H9 (cell line): ENCODE measurements at regions not wholly inside any gene's neighbourhood (a gene's known extent, or its start where the extent isn't known, plus 50 kb on each side); places are given as distances from the start of the nearest gene placed in this dataset.

Experiments used
- DNase-seq: peaks from one replicate; pipeline ENCODE4 v3.0.0-alpha.2; 2017
- H2AFZ ChIP-seq: one replicate; pipeline ENCODE4 v1.6.1; 2013; ENCODE audit warnings: mild to moderate bottlenecking, low read length, control low read depth, moderate library complexity
- H2AK5ac ChIP-seq: 2 replicates; pipeline ENCODE4 v1.6.1; 2013; ENCODE audit warnings: low read length, control low read depth, mixed read lengths; ENCODE audit not compliant: insufficient read length
- H2BK120ac ChIP-seq: one replicate; pipeline ENCODE4 v1.6.1; 2013; ENCODE audit warnings: low read depth, mild to moderate bottlenecking, low read length, control low read depth, inconsistent platforms; ENCODE audit not compliant: poor library complexity, severe bottlenecking
- H2BK12ac ChIP-seq: 2 replicates; pipeline ENCODE4 v1.6.1; 2013; ENCODE audit warnings: low read length, control low read depth, mixed read lengths, low read depth; ENCODE audit not compliant: insufficient read length
- H2BK15ac ChIP-seq: 2 replicates; pipeline ENCODE4 v1.6.1; 2013; ENCODE audit warnings: low read depth, low read length, control low read depth
- H2BK20ac ChIP-seq: one replicate; pipeline ENCODE4 v1.6.1; 2013; ENCODE audit warnings: low read depth, mild to moderate bottlenecking, low read length, control low read depth, inconsistent platforms; ENCODE audit not compliant: poor library complexity, severe bottlenecking
- H2BK5ac ChIP-seq: 2 replicates; pipeline ENCODE4 v1.6.1; 2013; ENCODE audit warnings: low read length, control low read depth, mixed read lengths; ENCODE audit not compliant: insufficient read length
- H3K14ac ChIP-seq: 2 replicates; pipeline ENCODE4 v1.6.1; 2013; ENCODE audit warnings: low read length, control low read depth; ENCODE audit not compliant: insufficient read depth
- H3K18ac ChIP-seq: 2 replicates; pipeline ENCODE4 v1.6.1; 2013; ENCODE audit warnings: low read depth, mild to moderate bottlenecking, mixed read lengths, low read length, control low read depth; ENCODE audit not compliant: insufficient read length
- H3K23ac ChIP-seq: 2 replicates; pipeline ENCODE4 v1.6.1; 2013; ENCODE audit warnings: low read length, control low read depth, mixed read lengths, low read depth; ENCODE audit not compliant: insufficient read length
- H3K23me2 ChIP-seq: 2 replicates; pipeline ENCODE4 v1.6.1; 2013; ENCODE audit warnings: low read depth, mild to moderate bottlenecking, mixed read lengths, low read length, control low read depth; ENCODE audit not compliant: insufficient read length, poor library complexity, severe bottlenecking
- H3K27ac ChIP-seq: 2 replicates; pipeline ENCODE4 v1.5.1; 2013; ENCODE audit warnings: low read length, control low read depth, mixed read lengths, low read depth; ENCODE audit not compliant: insufficient read length
- H3K27me3 ChIP-seq: 2 replicates; pipeline ENCODE4 v1.6.1; 2013; ENCODE audit warnings: low read length, control low read depth, inconsistent platforms; ENCODE audit not compliant: insufficient read depth
- H3K4ac ChIP-seq: 2 replicates; pipeline ENCODE4 v1.6.1; 2013; ENCODE audit warnings: low read depth, mild to moderate bottlenecking, control low read depth, inconsistent platforms, low read length, moderate library complexity
- H3K4me1 ChIP-seq: 2 replicates; pipeline ENCODE4 v1.6.1; 2013; ENCODE audit warnings: low read length, control low read depth, inconsistent platforms; ENCODE audit not compliant: insufficient read depth
- H3K4me2 ChIP-seq: 2 replicates; pipeline ENCODE4 v1.6.1; 2013; ENCODE audit warnings: low read length, control low read depth, mixed read lengths; ENCODE audit not compliant: insufficient read length, insufficient read depth
- H3K56ac ChIP-seq: 2 replicates; pipeline ENCODE4 v1.6.1; 2013; ENCODE audit warnings: low read depth, mild to moderate bottlenecking, mixed read lengths, low read length, control low read depth; ENCODE audit not compliant: insufficient read length
- H3K79me1 ChIP-seq: 2 replicates; pipeline ENCODE4 v1.6.1; 2013; ENCODE audit warnings: low read depth, mild to moderate bottlenecking, moderate library complexity, low read length, control low read depth, inconsistent platforms; ENCODE audit not compliant: insufficient read depth, poor library complexity, severe bottlenecking
- H3K79me2 ChIP-seq: 2 replicates; pipeline ENCODE4 v1.6.1; 2013; ENCODE audit warnings: low read length, control low read depth, inconsistent platforms; ENCODE audit not compliant: insufficient read depth
- H3K9ac ChIP-seq: 2 replicates; pipeline ENCODE4 v1.6.1; 2013; ENCODE audit warnings: low read length, control low read depth, mixed read lengths; ENCODE audit not compliant: insufficient read length; ENCODE audit errors: extremely low read depth
- H3K9me3 ChIP-seq: one replicate; pipeline ENCODE4 v1.6.1; 2013; ENCODE audit warnings: low read depth, low read length, inconsistent platforms; ENCODE audit not compliant: control insufficient read depth
- H3T11ph ChIP-seq: one replicate; pipeline ENCODE4 v1.6.1; 2013; ENCODE audit warnings: mild to moderate bottlenecking, low read length, control low read depth, inconsistent platforms
- H4K20me1 ChIP-seq: one replicate; pipeline ENCODE4 v1.6.1; 2013; ENCODE audit not compliant: control insufficient read depth, insufficient read length, insufficient read depth
- H4K5ac ChIP-seq: 2 replicates; pipeline ENCODE4 v1.6.1; 2013; ENCODE audit warnings: low read depth, mild to moderate bottlenecking, mixed read lengths, low read length, control low read depth; ENCODE audit not compliant: insufficient read length
- H4K8ac ChIP-seq: replicated peaks from 2 replicates; pipeline ENCODE4 v1.6.1; 2013; ENCODE audit warnings: low read length, control low read depth, mixed read lengths, low read depth; ENCODE audit not compliant: insufficient read length
- H4K91ac ChIP-seq: 2 replicates; pipeline ENCODE4 v1.6.1; 2013; ENCODE audit warnings: low read depth, mild to moderate bottlenecking, moderate library complexity, mixed read lengths, low read length, control low read depth; ENCODE audit not compliant: insufficient read length
- H3K27ac Mint-ChIP-seq, 3 experiments: 2 replicates in 2 of 3; 3 replicates in 1 of 3; pipeline ENCODE4 v1.8.0; 2020 to 2021; ENCODE audit warnings: mixed read lengths in 3 of 3, mild to moderate bottlenecking in 1 of 3, moderate library complexity in 1 of 3
- H3K27me3 Mint-ChIP-seq: 2 replicates; pipeline ENCODE4 v1.8.0; 2021; ENCODE audit warnings: low read depth, mild to moderate bottlenecking, moderate library complexity, mixed read lengths
- H3K36me3 Mint-ChIP-seq, 3 experiments: 2 replicates in 2 of 3; 3 replicates in 1 of 3; pipeline ENCODE4 v1.8.0; 2020 to 2021; ENCODE audit warnings: low read depth in 3 of 3, mixed read lengths in 3 of 3; ENCODE audit not compliant: insufficient read depth in 1 of 3
- H3K4me1 Mint-ChIP-seq, 2 experiments: 2 replicates each; pipeline ENCODE4 v1.8.0; 2020; ENCODE audit warnings: mixed read lengths in 2 of 2
- H3K4me3 Mint-ChIP-seq, 2 experiments: 2 replicates in 1 of 2; 3 replicates in 1 of 2; pipeline ENCODE4 v1.8.0; 2020 to 2021; ENCODE audit warnings: mild to moderate bottlenecking in 2 of 2, mixed read lengths in 2 of 2, moderate library complexity in 1 of 2
- H3K9me3 Mint-ChIP-seq, 2 experiments: 2 replicates in 1 of 2; 3 replicates in 1 of 2; pipeline ENCODE4 v1.8.0; 2020; ENCODE audit warnings: mild to moderate bottlenecking in 2 of 2, mixed read lengths in 2 of 2, moderate library complexity in 1 of 2
- CTCF ChIP-seq: fragments of 200-600 bp; sonication (generic); conservative IDR thresholded peaks from 3 replicates; pipeline ENCODE4 v1.8.0; 2021; ENCODE audit warnings: antibody characterized with exemption, mild to moderate bottlenecking

GRCh38 chr4:129358571-129358970, 262.6 kb downstream of the C4orf33 start:
- Histone ChIP-seq H3K23ac (no peak overlapping the region), H4K20me1 (no peaks in the 10 kb centered on the region), H4K8ac (no peak overlapping the region), H2AK5ac (no peak overlapping the region), H2AFZ (no peak overlapping the region), H3K4me2 (no peak overlapping the region), H3K9me3 (no peaks in the 10 kb centered on the region), H4K91ac (no peak overlapping the region), H2BK120ac (no peak overlapping the region), H3K27ac (no peak overlapping the region), H3K14ac (no peak overlapping the region), H3T11ph (no peak overlapping the region), H2BK20ac (no peak overlapping the region), H2BK15ac (no peak overlapping the region), H3K79me2 (no peaks in the 10 kb centered on the region), H3K23me2 (no peaks in the 10 kb centered on the region), H3K4me1 (no peaks in the 10 kb centered on the region), H3K9ac (no peak overlapping the region), H3K79me1 (no peaks in the 10 kb centered on the region), H3K4ac (no peak overlapping the region), H3K27me3 (no peaks in the 10 kb centered on the region), H2BK5ac (no peak overlapping the region), H3K56ac (no peak overlapping the region), H2BK12ac (no peak overlapping the region), H3K18ac (no peak overlapping the region), H4K5ac (no peak overlapping the region)
- H3K4me1 Mint-ChIP-seq = peaks cover 14 to 22% of the 10 kb centered on the region in 2 experiments
- TF ChIP-seq CTCF = no peak
- no peak overlapping the region for H3K4me3 Mint-ChIP-seq
- peaks cover 0 to 2% of the 10 kb centered on the region in 2 experiments; a peak in 2 of 5 replicates for H3K9me3 Mint-ChIP-seq
- no peak for DNase-seq
- H3K27ac Mint-ChIP-seq = no peak overlapping the region
- no peaks in the 10 kb centered on the region for H3K36me3 Mint-ChIP-seq
- H3K27me3 Mint-ChIP-seq = no peaks in the 10 kb centered on the region
